ENCODE measurements at regions not wholly inside any gene's neighbourhood (a gene's known extent, or its start where the extent isn't known, plus 50 kb on each side); places are given as distances from the start of the nearest gene placed in this dataset.

DNA sequence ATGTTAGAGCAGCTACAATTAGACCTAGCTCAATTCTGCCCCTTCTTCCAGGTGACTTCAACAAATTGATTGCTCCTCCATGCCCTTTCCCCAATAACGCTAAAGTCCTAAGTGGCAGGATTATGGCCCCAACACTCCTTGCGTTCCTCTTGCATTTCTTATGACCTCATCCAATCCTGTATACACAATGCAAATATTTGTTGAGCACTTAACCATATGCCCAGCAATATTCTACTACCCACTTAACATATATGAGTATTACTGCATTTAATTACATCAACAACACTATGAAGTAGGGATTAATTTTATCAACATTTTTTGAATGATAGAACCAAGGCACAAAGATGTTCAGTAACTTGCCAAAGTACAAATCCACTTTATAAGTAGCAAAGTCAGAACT is 54.2 kb upstream of the ACVR2A start:
- no peaks in the 10 kb centered on the region for H3K27me3 ChIP-seq (ENCODE audit: insufficient read depth)
- Mint-ChIP-seq H3K4me3 (no peak overlapping the region), H3K36me3 (ENCODE audit: low read depth) (no peaks in the 10 kb centered on the region), H3K4me1 (peaks cover 10% of the 10 kb centered on the region), H3K27ac (no peak overlapping the region), H3K27me3 (ENCODE audit: insufficient read depth, low read depth, poor library complexity) (no peaks in the 10 kb centered on the region), H3K9me3 (no peaks in the 10 kb centered on the region)
- H3K36me3 ChIP-seq (ENCODE audit: insufficient read depth), result no peaks in the 10 kb centered on the region
- H4K20me1 ChIP-seq (replicated peaks; ENCODE audit: insufficient read depth), result no peaks in the 10 kb centered on the region
- no peaks in the 10 kb centered on the region for H3K79me2 ChIP-seq (replicated peaks; ENCODE audit: insufficient read depth)
- TF ChIP-seq NANOG (IDR thresholded peaks at IDR 0.05; ENCODE audit: borderline replicate concordance) (no peak), POLR2AphosphoS5 (IDR thresholded peaks at IDR 0.05; ENCODE audit: low read depth) (no peak)
- no peak overlapping the region for H3K4me3 ChIP-seq
- ATAC-seq (no peak), DNase-seq (ENCODE audit: low spot score) (no peak)
- no peak overlapping the region for H2AFZ ChIP-seq
- H3K9me2 ChIP-seq (ENCODE audit: insufficient read depth), result no peaks in the 10 kb centered on the region
- no peak overlapping the region for H3K4me2 ChIP-seq
- H3K27ac ChIP-seq (ENCODE audit: low read depth), result no peak overlapping the region
- no peaks in the 10 kb centered on the region for H3K4me1 ChIP-seq (ENCODE audit: insufficient read depth)
- no peaks in the 10 kb centered on the region for H3F3A ChIP-seq (replicated peaks; ENCODE audit: low read depth)

GRCh38 chr2:147789720-147790119 is 55.1 kb upstream of the ACVR2A start:
- H2AFZ ChIP-seq, result peak overlapping the region; percentile 35; the same call in 1 of the 2 replicates
- peaks cover 10% of the 10 kb centered on the region for H3K4me1 Mint-ChIP-seq
- TF ChIP-seq ZNF331 (CRISPR knock-in tag; IDR thresholded peaks at IDR 0.05; ENCODE audit: low read depth), result no peak
- no peak for TF ChIP-seq JUNB (IDR thresholded peaks at IDR 0.05; ENCODE audit: unreplicated experiment)
- no peak for TF ChIP-seq POLR2AphosphoS5 (IDR thresholded peaks at IDR 0.05; ENCODE audit: low read depth)
- TF ChIP-seq EZH2 (IDR thresholded peaks at IDR 0.05; ENCODE audit: low read depth, unreplicated experiment), result no peak
- no peak for TF ChIP-seq NANOG (IDR thresholded peaks at IDR 0.05; ENCODE audit: borderline replicate concordance)
- TF ChIP-seq EZH2phosphoT487 (IDR thresholded peaks at IDR 0.05; ENCODE audit: unreplicated experiment), result no peak
- TF ChIP-seq CREB1 (CRISPR knock-in tag; IDR thresholded peaks at IDR 0.05; ENCODE audit: low read depth), result no peak
- TF ChIP-seq, protein P1, sequence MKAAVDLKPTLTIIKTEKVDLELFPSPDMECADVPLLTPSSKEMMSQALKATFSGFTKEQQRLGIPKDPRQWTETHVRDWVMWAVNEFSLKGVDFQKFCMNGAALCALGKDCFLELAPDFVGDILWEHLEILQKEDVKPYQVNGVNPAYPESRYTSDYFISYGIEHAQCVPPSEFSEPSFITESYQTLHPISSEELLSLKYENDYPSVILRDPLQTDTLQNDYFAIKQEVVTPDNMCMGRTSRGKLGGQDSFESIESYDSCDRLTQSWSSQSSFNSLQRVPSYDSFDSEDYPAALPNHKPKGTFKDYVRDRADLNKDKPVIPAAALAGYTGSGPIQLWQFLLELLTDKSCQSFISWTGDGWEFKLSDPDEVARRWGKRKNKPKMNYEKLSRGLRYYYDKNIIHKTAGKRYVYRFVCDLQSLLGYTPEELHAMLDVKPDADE (IDR thresholded peaks at IDR 0.05), result no peak
- no peak for TF ChIP-seq REST (IDR thresholded peaks at IDR 0.05; ENCODE audit: unreplicated experiment)
- TF ChIP-seq, protein P2, sequence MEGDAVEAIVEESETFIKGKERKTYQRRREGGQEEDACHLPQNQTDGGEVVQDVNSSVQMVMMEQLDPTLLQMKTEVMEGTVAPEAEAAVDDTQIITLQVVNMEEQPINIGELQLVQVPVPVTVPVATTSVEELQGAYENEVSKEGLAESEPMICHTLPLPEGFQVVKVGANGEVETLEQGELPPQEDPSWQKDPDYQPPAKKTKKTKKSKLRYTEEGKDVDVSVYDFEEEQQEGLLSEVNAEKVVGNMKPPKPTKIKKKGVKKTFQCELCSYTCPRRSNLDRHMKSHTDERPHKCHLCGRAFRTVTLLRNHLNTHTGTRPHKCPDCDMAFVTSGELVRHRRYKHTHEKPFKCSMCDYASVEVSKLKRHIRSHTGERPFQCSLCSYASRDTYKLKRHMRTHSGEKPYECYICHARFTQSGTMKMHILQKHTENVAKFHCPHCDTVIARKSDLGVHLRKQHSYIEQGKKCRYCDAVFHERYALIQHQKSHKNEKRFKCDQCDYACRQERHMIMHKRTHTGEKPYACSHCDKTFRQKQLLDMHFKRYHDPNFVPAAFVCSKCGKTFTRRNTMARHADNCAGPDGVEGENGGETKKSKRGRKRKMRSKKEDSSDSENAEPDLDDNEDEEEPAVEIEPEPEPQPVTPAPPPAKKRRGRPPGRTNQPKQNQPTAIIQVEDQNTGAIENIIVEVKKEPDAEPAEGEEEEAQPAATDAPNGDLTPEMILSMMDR (conservative IDR thresholded peaks at IDR 0.05; ENCODE audit: low read depth in 2 of 2), result no peak
- TF ChIP-seq STAT1 (IDR thresholded peaks at IDR 0.05; ENCODE audit: unreplicated experiment), result no peak
- TF ChIP-seq ZNF114 (CRISPR knock-in tag; IDR thresholded peaks at IDR 0.05), result no peak

More at GRCh38 chr2:147789720-147790119, 55.1 kb upstream of the ACVR2A start:
- ATAC-seq (no peak), DNase-seq (ENCODE audit: low spot score) (no peak)
- Histone ChIP-seq H3K9me2 (ENCODE audit: insufficient read depth) (no peaks in the 10 kb centered on the region), H3K4me2 (no peak overlapping the region), H3K27ac (ENCODE audit: low read depth) (no peak overlapping the region), H3K4me3 (no peak overlapping the region), H3K4me1 (ENCODE audit: insufficient read depth) (no peaks in the 10 kb centered on the region), H3K27me3 (ENCODE audit: insufficient read depth) (no peaks in the 10 kb centered on the region), H4K20me1 (replicated peaks; ENCODE audit: insufficient read depth) (no peaks in the 10 kb centered on the region), H3K36me3 (ENCODE audit: insufficient read depth) (no peaks in the 10 kb centered on the region), H3F3A (replicated peaks; ENCODE audit: low read depth) (no peaks in the 10 kb centered on the region), H3K79me2 (replicated peaks; ENCODE audit: insufficient read depth) (no peaks in the 10 kb centered on the region)
- Mint-ChIP-seq H3K36me3 (ENCODE audit: low read depth) (no peaks in the 10 kb centered on the region), H3K9me3 (no peaks in the 10 kb centered on the region), H3K4me3 (no peak overlapping the region), H3K27me3 (ENCODE audit: insufficient read depth, low read depth, poor library complexity) (no peaks in the 10 kb centered on the region), H3K27ac (0 out of 2 replicates have a peak overlapping the region, but pooled peaks have one; percentile 38)

Data from GM23338 (cell line).